SK-N-MC (cell line): ENCODE measurements at regions not wholly inside any gene's neighbourhood (a gene's known extent, or its start where the extent isn't known, plus 50 kb on each side); places are given as distances from the start of the nearest gene placed in this dataset.

ENCODE experiments used
- EZH2 ChIP-seq: fragments of 200-600 bp; sonication (generic); IDR thresholded peaks from one replicate; pipeline ENCODE4 v1.6.1; 2017; ENCODE audit warnings: antibody characterized with exemption
- FOXP2 ChIP-seq: optimal IDR thresholded peaks from 2 replicates; pipeline ENCODE3; 2011; ENCODE audit warnings: mild to moderate bottlenecking, moderate library complexity; ENCODE audit not compliant: insufficient read depth; ENCODE audit errors: extremely low read length, control extremely low read depth
- POLR2AphosphoS5 ChIP-seq: IDR thresholded peaks from 2 replicates; pipeline ENCODE4 v1.6.1; 2012; ENCODE audit warnings: mild to moderate bottlenecking, low read depth, low read length, borderline replicate concordance

DNA sequence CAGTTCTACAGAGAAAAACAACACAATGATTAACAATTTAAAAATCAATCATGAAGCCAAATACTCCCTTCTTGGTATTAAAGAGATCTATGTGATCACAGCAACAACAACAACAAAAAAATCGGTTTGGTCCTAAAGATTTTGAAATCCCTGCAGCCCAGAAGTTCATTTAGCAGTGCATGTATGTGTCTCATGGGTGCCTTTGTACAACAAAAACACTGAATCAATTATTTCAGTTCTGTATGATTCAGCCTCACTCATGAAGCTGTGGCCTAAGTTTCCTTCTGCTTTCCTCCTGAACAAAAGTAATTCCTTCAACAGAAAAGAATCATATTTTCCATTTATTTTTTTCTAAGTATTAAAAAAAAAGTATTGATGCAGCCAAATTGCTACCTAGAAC lies 393.4 kb upstream of the NDST3 start:
- TF ChIP-seq EZH2 (no peak), POLR2AphosphoS5 (no peak), FOXP2 (no peak)
